ENCODE measurements at regions not wholly inside any gene's neighbourhood (a gene's known extent, or its start where the extent isn't known, plus 50 kb on each side); places are given as distances from the start of the nearest gene placed in this dataset.

DNA sequence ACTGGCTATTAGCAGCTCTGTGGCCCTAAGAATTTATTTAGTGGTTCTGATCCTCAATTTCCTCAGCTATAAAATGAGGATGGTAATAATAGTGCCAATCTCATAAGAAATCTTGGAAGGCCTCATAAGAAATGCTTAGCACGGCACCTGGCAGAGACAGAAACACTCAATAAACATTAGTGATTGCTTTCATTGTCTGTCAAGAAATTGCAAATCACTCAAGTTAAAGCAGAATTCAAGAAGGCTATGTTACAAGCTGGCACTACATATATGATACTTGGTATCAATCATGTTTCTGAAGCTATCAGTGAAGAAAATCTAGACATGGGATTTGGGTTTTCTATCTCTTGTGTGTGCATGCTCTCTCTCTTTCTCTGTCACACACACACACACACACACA lies 267.7 kb upstream of the KCNIP4 start:
- no peak for DNase-seq

DNA sequence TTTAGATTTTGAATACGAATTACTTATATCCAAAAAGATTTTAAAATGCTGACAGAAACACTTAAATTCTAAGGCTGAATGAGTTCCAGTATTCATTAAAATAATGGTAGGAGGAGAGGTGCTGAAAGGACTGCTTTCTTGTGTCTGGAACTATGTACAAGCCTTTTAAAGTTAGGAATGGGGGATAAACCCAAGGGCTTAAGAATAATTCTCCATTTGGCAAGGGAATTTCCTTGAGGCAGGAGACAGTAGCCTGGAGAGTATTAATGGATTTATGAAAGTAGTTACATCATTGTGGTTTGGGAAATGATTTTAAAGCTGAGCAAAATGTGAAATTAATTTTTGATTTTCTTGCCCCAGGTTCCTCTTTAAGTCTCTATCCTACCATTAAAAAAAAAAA lies 266.5 kb upstream of the KCNIP4 start:
- DNase-seq = no peak

DNA sequence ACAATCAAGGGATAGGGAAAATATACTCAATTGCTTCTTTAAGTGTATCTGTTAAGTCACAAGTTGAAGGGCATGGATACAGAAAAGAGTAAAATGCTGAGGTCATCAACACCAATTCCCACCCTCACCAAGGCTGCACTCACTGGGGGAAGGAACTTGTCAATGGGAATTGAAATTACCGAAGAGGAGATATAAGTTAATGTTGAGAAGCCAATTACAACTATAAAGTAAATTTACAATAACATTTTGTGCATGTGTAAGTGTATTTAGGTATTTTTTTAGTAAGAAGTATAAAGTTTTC lies 255.1 kb upstream of the KCNIP4 start:
- DNase-seq = no peak

DNA sequence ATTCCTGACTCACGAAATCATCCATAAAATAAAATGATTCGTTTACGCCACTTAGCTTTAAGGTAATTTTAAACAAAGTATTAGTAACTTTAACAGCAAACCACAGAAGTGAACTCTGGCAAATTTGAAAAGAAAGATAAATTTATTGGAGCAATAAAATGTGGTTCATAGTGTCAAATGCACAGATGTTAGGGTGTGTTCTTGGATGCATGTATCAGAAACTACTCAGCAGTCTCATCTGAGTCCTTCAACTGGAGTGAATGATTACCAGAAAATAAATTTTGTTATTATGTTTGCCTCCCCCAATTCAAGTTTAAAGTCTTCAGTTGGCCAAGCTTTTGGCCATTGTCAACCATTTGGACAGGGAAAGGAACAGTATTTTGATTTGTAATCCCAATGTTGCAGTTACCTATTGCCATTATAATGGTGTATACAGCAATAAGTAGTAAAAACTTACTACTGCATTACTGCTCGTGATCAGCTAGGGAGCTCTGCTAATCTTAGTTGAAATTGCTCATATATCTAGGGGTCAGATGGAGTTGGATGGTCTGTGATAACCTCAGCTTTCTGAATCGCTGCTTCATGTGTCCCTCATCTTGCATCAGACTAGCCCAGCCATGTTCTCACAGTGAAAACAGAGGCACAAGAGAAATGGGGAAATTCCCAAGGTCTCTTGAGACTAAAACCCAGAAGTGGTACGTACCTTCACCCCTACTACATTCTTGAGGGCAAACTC lies 254.6 kb upstream of the KCNIP4 start:
- no peak for DNase-seq

DNA sequence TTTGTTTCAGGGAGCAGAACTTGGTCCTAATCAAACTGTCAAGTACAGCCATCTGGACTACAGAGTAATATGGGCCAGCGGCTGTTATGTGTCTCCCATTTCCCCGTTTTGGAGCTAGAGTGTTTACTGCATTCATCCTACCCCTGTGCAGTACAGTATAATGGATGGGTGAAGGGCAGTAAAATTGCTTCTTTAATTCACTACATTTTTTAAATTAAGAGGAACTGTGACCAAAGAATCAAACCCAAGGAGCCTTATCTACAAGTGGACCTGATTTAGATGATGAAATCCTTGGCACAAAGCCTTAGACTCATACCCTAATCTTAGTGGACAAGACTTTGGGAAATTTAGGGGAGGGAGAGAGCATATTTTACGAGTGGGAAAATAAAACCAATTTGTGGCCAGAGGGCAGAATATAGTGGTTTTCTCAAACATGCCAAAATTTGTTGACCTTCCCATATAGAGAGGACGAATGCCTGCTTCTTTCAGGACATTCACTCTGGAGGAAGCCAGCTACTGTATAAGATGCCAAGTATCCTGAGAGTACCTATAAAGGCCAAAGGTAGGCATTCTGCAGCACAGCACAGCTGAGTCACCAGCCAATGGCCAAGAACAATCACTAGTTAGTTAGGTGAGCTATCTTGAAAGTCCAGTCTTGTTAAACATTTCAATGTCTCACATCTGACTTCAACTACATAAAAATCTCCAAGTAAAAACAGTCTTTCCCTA lies 253.8 kb upstream of the KCNIP4 start:
- DNase-seq = no peak

DNA sequence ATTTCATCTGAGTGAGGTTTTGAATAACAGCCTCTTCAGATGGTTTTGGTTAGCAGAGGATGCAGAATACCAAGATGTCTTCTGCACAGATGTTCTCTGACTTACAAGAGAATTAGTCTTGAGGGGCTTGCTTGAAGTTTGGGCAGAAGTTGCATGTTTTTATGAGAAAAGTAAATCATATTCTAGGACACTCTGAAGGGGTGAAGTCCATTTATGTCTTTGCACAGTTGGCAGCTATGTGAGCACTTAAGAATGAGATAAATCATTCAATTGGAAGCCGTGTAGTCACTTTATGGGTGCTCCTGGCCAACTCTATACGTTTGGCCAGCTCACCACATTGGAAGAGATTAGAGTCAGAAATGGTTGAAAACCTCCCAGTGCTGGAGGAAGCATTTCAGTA lies 252.7 kb upstream of the KCNIP4 start:
- no peak for DNase-seq

DNA sequence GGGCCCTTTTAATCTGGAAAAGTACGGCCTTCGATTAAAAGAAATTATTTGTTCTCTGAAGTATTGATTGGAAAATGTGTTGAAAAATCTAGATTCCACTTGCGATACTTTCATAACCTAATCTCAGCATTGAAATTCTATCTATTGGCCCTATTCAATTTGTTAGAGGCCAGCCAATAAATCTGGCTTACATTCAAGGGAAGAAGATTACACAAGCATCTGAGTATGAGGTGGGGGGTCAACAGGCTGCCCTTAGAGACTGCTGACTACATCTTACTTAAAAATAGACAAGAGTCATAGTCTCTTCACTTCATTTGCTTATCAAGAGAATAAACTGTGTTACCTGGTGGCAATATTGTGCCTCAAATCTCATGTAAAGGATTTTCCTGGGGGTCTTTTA lies 248.0 kb upstream of the KCNIP4 start:
- no peak for DNase-seq

DNA sequence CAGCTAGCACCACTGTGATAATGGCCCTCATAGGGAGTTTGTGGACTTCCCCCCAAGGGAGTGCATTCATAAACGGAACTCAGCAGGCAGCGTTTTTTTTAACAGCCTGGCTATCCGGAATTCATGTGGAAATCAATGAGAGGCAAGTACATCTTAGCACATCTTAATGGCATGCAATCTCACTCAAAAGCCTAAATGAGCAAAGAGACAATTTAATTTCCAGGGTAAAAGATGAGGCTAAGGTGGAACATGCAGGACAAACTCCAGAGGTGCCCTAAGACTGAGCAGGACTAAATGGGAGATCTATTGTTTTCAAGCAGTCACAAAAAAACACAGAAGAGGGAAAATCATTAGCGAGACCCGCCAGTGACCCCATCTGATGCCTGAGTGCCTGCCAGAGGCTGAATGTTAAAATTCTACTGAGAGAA lies 243.5 kb upstream of the KCNIP4 start:
- no peak for DNase-seq

DNA sequence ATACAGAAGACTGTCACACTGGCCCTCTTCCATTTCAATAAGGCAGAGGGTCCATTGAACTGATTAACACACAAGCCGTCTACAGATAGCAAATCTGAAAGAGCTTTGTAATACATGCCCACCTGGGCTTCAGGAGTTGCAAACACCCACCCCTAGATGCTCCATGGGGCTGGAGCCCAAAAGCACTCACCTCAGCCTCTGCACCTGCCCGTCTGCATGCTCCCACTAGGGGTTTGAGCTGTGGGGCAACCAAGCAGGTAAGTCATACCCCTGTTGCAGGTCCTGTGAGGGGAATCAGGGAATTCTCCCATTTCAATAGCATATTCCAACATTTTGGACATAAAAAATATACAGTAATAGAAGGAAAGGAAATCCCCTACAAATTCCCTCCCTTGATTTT lies 243.0 kb upstream of the KCNIP4 start:
- no peak for DNase-seq

DNA sequence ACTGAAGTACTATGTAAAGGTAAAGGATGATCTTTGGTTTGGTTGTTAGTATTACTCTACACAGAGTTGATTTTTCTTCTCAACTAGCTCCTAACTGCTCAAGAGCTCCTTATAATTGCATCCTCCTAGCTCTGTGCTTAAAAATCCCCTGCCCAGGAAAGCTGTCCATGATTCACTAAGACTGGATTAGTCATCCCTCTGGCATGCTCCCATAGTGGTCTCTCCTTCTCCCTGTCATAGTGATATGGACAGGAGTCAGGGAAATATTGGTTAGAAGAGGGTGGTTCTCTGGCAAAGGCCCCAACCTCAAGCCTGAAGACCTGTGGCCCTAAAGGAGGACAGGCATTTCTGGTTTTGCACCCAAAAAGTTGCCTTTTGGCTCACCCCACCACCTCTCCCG lies 242.3 kb upstream of the KCNIP4 start:
- DNase-seq = no peak

DNA sequence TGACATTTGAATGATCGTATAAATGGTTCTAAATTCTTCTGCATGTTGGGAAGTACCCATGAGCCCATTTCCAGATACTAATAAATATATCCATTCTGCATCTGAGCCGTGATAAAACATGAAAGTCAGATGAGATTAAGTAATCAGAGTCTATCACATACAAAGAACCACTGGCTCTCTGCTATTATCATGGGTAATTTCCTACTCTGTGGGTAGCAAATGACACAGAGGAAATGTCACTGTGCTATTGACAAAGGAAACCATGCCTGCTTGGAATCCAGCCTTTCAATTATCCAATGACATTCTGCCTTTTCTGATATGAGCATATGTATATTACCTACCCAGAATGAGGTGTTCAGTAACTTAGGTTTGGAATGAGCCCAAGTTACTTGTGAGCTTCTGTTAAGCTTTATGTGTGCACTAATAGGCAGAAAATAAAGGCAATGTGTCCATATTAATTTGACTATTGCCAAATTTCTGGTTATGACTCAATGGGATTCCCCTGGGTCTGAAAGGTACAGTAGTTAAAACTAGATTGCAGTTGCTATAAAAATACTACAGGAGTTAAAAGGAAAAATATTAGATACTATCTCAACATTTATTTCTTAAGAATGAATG lies 238.7 kb upstream of the KCNIP4 start:
- no peak for DNase-seq

DNA sequence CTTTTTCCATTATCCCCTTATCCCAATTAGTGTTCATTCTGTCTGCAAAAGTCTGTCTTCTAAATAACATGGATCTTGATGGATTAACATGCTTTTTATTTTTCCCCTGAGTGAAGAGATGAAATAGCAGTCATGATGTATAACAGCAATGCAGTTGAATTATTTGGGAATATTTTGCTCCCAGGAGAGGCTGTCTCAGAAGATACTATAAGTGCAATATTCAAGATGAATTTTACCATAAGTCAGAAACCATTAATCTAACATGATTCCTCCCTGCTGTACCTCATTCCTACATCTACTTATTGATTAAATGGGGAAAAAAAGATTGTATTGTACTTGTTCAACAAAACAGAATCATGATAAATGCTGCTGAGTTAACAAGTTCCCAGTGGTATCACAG lies 233.2 kb upstream of the KCNIP4 start:
- no peak for DNase-seq

DNA sequence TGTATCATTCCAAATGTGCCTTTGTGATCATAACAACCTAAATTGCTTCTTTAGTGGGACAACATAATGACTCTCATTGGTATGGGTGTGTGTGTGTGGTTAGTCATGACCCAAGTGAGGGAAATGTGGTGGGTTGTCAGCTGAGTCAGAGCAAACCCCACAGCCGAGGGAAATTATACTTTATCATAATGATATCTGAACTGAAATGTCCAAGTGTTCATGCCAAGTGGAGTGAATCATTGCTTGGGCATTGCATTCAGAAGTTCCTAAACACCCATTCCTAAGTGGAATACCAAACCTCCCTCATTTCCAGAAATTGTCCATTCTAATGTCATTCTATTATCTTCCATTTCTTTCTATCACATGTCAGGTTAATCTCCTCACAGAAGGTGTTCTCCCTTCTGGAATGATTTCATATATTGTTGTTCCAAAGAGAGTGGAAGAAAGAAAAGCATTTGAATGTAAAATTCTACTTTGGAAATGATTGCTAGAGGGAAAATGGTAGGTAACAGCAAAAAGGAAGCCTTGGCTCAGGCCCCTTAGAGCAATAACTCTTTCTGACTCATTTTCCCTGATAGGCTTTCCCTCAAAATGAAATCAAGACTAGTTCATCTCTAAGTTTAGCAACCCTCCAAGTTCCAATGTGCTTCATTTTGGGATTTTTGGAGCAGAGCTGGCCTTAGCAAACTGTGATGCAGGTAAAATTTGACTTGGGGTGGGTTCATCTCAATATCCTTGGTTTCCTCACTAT lies 230.7 kb upstream of the KCNIP4 start:
- DNase-seq = no peak

DNA sequence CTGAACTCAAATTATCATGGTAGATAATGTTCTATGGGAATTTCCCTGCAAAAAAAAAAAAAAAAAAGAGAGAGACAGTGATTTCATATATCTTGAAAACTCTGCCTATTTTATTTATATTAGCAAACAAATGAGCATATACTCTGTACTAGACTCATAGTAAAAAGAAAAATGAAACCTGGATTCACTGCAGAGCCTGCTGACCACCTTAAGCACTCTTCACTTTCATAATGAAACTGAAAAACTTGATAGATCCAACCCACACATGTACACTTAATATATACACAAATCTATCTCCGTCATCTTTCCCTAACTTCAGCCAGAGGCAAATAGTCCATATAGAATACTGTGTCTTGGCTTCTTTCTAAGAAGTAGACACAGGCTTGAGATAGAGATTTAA lies 226.1 kb upstream of the KCNIP4 start:
- no peak for DNase-seq

DNA sequence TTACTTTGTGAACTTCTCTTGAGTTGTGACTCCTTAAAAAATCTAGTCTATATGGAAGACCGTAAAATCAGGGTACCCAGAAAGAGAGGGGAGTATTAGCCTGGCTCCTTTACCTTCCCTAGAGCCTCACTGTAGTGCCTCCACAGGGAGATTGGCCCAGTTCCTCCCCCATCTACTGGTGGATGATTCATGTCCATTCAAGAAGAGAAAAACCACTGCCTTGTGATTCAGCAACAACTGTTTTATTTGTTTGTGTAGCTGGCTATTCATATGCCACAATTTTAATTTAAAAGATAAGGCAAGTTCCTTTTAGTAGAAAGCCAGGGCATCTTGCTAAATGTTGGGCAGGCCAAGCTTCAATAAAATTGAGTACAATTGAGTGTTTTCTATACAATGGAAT lies 221.8 kb upstream of the KCNIP4 start:
- DNase-seq = no peak

DNA sequence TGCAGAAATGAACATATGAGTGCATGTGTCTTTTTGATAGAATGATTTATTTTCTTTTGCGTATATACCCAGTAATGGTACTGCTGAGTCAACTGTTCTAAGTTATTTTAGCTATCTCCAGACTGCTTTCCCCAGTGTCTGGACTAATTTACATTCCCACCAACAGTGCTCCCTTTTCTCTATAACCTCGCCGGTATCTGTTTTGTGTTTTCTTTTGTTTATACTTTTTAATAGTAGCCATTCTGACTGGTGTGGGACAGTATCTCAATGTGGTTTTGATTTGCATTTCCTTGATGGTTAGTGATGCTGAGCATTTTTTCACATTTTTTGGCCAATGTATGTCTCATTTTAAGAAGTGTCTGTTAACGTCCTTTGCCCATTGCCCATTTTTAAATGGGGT lies 218.6 kb upstream of the KCNIP4 start:
- no peak for DNase-seq

DNA sequence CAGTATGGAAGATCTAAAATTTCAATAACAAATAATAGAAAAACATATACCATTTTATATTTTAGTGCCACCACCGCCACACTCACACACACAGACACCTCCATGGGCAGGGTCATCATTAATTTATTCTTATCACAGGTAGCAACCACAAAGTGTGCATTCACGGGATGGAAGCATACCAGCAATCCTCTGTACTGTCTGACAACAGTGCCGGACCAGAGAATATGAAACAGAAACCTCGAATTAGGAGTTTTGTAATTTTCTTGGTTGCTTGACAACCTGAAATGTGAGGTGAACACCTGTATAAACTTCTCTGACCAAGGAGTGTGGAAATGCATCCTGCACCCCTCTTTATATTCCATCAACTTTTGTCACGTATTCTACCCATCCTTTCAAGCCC lies 213.9 kb upstream of the KCNIP4 start:
- DNase-seq = no peak

DNA sequence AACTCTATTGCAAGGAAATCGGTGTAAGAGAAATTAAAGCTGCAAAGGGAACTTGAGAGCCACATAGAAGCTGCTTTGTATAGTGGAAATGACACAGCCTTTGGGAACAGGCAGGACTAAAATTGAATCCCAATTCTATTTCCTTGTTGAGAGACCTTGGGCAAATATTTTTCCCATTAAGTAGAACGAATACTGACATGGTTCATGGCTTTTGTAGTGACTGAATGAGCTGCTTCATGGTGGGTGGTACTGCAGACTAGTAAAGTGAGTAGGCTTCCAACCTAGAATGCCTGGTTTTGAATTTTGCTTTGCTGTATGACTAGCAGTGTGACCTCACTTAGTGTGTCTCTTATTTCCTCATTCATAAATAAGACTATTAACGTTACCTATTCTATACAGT lies 182.2 kb upstream of the KCNIP4 start:
- DNase-seq = no peak

DNA sequence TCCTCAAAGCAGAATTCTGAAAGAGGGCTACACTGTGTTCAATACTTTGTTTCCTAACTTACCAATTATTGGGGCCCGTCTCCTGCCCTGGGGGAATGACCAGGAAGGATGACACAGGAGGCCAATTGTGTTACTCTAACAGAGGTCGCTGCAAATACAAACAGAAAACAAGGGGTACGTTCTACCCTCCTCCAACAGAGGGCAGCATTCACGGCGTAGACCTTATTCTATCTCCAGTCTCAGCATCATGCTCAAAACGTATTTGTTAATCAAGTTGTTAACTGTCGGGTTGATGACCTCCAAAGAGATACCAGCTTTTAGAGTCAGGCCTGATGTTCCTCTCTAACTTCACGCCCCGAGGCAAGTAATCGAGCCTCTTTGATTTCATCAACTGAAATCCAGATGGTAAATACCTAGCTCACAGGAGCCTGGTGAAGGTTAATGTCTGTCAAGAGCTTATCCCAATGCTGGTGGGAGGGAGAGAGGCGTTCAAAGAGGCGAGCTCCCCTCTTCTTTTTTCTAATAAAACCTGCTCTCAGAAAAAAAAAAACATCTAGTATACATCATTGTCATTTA lies 181.0 kb upstream of the KCNIP4 start:
- peak; percentile 1 for DNase-seq

DNA sequence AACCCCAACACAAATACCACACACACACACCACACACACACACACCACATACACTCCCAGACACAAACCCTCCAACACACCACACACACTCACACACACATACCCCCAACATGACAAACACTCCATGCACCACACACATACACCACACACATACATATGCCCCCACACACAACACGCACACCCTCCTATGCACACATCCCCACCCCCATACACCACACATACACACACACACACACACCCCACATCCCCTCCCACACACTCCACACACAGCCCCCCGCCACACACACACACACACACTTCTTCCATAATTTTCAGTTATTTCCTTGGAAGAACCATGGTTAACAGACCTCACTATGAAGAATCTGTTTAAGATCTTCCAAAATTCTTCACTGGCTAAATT lies 173.5 kb upstream of the KCNIP4 start:
- DNase-seq = no peak

DNA sequence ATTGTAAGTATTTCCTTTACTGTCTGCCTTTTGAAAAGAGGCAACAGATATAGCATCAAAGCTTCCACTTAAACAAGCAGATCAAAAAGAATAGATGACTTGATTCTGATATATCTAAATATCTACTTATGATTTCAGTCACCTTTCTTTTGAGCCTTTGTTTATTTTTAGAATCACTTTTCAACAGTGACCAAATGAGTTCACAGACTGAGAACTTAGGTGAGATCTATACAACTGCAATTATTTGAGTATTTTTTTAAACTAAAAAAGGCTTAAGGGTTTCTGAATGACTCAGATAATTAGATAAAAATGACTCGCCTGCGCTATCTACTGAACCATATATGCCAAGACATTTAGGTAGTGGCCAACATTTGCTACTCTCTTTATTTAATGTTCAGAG lies 166.7 kb upstream of the KCNIP4 start:
- no peak for DNase-seq

DNA sequence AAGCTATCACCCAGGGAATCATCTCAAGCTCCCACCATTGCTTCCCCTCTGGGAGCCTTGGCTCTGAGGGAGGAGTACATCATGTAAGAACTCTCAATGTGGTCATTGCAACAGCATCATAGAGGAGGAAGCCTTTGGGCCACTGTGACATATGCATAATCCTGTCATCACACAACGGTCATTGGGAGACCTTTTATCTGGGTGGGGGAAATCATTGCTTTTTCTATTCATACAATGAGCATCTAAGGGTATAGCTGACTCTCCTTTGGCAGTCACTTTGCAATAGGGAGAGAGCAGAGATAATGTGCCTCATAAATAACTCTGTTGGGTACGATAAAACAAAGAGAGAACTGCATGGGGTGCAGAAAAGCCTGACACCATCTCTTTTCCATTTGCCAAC lies 155.2 kb upstream of the KCNIP4 start:
- DNase-seq = no peak

DNA sequence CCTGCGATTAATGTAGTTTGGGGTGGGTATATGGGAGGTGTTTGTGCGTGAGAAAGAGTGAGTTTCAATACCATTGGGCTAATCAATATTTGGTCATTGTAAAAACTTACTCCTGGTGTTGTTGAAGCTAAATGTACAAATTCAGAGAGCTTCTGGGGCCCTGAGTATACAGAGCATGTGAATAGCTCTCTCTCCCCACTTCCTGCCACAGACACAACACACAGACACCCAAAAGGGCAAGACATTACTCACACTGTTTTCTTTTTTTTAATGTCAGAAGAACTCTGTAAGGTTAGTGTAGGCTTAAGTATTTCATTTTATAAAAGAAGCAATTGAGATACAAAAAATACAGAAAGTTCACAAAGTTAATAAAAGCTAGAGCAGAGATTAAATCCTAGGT lies 151.3 kb upstream of the KCNIP4 start:
- DNase-seq = no peak

DNA sequence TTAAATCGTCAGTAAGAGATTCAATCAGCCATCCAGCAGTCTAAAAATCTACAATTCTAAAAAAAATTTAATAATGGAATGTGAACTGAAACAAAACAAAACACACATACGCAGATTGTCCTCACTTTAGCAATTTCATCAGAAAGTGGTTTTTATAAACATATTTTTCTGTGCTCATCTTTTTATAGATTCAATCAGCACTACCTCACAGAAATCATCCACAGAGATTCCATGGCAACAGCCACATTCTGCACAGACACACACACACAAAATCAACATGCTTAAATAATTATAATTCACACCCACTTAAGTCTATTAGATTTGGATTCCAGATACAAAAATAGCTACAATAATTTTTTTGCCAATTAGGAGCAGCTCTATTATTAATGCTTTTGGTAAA lies 149.0 kb upstream of the KCNIP4 start:
- no peak for DNase-seq

Data from NCI-H524 treated with DMSO at 0.1 percent for 48 hours (cell line).